WTC11 (cell line): ENCODE measurements at regions not wholly inside any gene's neighbourhood (a gene's known extent, or its start where the extent isn't known, plus 50 kb on each side); places are given as distances from the start of the nearest gene placed in this dataset.

Experiments used
- ATAC-seq: fragments of 200-7000 bp; cut with Tn5 transposase; 2 replicates; pipeline ENCODE4 v1.10.0; 2021; ENCODE audit warnings: mild to moderate bottlenecking, moderate library complexity
- CTCF ChIA-PET: fragments of 300-600 bp; sonication (Branson Sonifier 250); formaldehyde crosslinking; loops from one replicate; lab custom pipeline; 2021; ENCODE audit warnings: antibody characterized with exemption; lab: Charles Lee
- POLR2A ChIA-PET: fragments of 350-600 bp; sonication (Branson Sonifier 250); formaldehyde crosslinking; loops from one replicate; lab custom pipeline; 2021; ENCODE audit warnings: antibody characterized with exemption; lab: Charles Lee
- DNase-seq: peaks from one replicate; pipeline ENCODE4 v3.0.0; 2021; ENCODE audit warnings: low spot score
- H3K27ac Mint-ChIP-seq: 2 replicates; pipeline ENCODE4 v1.8.0; 2021; ENCODE audit warnings: mixed read lengths
- H3K27me3 Mint-ChIP-seq: 2 replicates; pipeline ENCODE4 v1.8.0; 2021; ENCODE audit warnings: low read depth, mild to moderate bottlenecking, moderate library complexity, mixed read lengths
- H3K36me3 Mint-ChIP-seq: 2 replicates; pipeline ENCODE4 v1.8.0; 2021; ENCODE audit warnings: mixed read lengths
- H3K4me1 Mint-ChIP-seq: 2 replicates; pipeline ENCODE4 v1.8.0; 2022; ENCODE audit warnings: mixed read lengths
- H3K4me3 Mint-ChIP-seq: 2 replicates; pipeline ENCODE4 v1.8.0; 2021; ENCODE audit warnings: mild to moderate bottlenecking, moderate library complexity, mixed read lengths
- H3K9me3 Mint-ChIP-seq: 2 replicates; pipeline ENCODE4 v1.8.0; 2021; ENCODE audit warnings: mixed read lengths
- AFF4 ChIP-seq: sonication (generic); formaldehyde crosslinking; IDR thresholded peaks from 2 replicates; pipeline ENCODE4 v1.8.1; 2023; ENCODE audit warnings: mild to moderate bottlenecking, missing genetic modification reagents, borderline replicate concordance
- ATF2 ChIP-seq: sonication (generic); formaldehyde crosslinking; IDR thresholded peaks from 2 replicates; pipeline ENCODE4 v1.8.1; 2022; ENCODE audit warnings: low read depth, missing genetic modification reagents, borderline replicate concordance
- E2F1 ChIP-seq: sonication (generic); formaldehyde crosslinking; IDR thresholded peaks from 2 replicates; pipeline ENCODE4 v1.8.0; 2022; ENCODE audit warnings: mild to moderate bottlenecking, missing genetic modification reagents
- GTF2I ChIP-seq: fragments of 250-450 bp; sonication (Bioruptor Pico); conservative IDR thresholded peaks from 2 replicates; pipeline ENCODE4 v1.4.0; 2021; ENCODE audit warnings: mild to moderate bottlenecking
- HMGA2 ChIP-seq: fragments of 250-450 bp; sonication (Bioruptor Pico); IDR thresholded peaks from 2 replicates; pipeline ENCODE4 v1.4.0; 2021; ENCODE audit warnings: mild to moderate bottlenecking, moderate library complexity
- KAT7 ChIP-seq: sonication (generic); formaldehyde crosslinking; IDR thresholded peaks from 2 replicates; pipeline ENCODE4 v1.8.1; 2023; ENCODE audit warnings: missing genetic modification reagents, mild to moderate bottlenecking, borderline replicate concordance
- MLX ChIP-seq: sonication (generic); formaldehyde crosslinking; IDR thresholded peaks from 2 replicates; pipeline ENCODE4 v1.8.1; 2023; ENCODE audit warnings: mild to moderate bottlenecking, missing genetic modification reagents, moderate library complexity
- NFE2L1 ChIP-seq: sonication (generic); formaldehyde crosslinking; IDR thresholded peaks from 2 replicates; pipeline ENCODE4 v1.8.1; 2023; ENCODE audit warnings: missing genetic modification reagents
- RORB ChIP-seq: fragments of 250-450 bp; sonication (Bioruptor Pico); IDR thresholded peaks from 2 replicates; pipeline ENCODE4 v1.9.0; 2021; ENCODE audit warnings: mild to moderate bottlenecking
- TEAD4 ChIP-seq: sonication (generic); formaldehyde crosslinking; IDR thresholded peaks from 2 replicates; pipeline ENCODE4 v1.8.0; 2022; ENCODE audit warnings: mild to moderate bottlenecking, missing genetic modification reagents
- ZBTB21 ChIP-seq: sonication (generic); formaldehyde crosslinking; IDR thresholded peaks from 2 replicates; pipeline ENCODE4 v1.8.1; 2023; ENCODE audit warnings: mild to moderate bottlenecking, missing genetic modification reagents, borderline replicate concordance
- ZNF121 ChIP-seq: sonication (generic); formaldehyde crosslinking; IDR thresholded peaks from 2 replicates; pipeline ENCODE4 v1.8.0; 2023; ENCODE audit warnings: missing genetic modification reagents
- ZNF219 ChIP-seq: sonication (generic); formaldehyde crosslinking; IDR thresholded peaks from 2 replicates; pipeline ENCODE4 v1.8.0; 2023; ENCODE audit warnings: missing genetic modification reagents, mild to moderate bottlenecking, borderline replicate concordance
- ZNF263 ChIP-seq: sonication (generic); formaldehyde crosslinking; IDR thresholded peaks from 2 replicates; pipeline ENCODE4 v1.8.1; 2022; ENCODE audit warnings: low read depth, mild to moderate bottlenecking, moderate library complexity, missing genetic modification reagents
- ZNF416 ChIP-seq: fragments of 250-450 bp; sonication (Bioruptor Pico); IDR thresholded peaks from 2 replicates; pipeline ENCODE4 v1.9.0; 2021; ENCODE audit warnings: mild to moderate bottlenecking, inconsistent platforms
- TF ChIP-seq, protein P1 (sequence below): fragments of 250-450 bp; sonication (Bioruptor Pico); IDR thresholded peaks from 2 replicates; pipeline ENCODE4 v1.9.0; 2021; ENCODE audit warnings: mild to moderate bottlenecking
- TF ChIP-seq, protein P2 (sequence below): sonication (generic); formaldehyde crosslinking; IDR thresholded peaks from 2 replicates; pipeline ENCODE4 v1.8.1; 2022; ENCODE audit warnings: mild to moderate bottlenecking, missing genetic modification reagents, moderate library complexity, borderline replicate concordance
- TF ChIP-seq, protein P3 (sequence below): sonication (generic); formaldehyde crosslinking; IDR thresholded peaks from 2 replicates; pipeline ENCODE4 v1.8.0; 2023; ENCODE audit warnings: mild to moderate bottlenecking, missing genetic modification reagents

DNA sequence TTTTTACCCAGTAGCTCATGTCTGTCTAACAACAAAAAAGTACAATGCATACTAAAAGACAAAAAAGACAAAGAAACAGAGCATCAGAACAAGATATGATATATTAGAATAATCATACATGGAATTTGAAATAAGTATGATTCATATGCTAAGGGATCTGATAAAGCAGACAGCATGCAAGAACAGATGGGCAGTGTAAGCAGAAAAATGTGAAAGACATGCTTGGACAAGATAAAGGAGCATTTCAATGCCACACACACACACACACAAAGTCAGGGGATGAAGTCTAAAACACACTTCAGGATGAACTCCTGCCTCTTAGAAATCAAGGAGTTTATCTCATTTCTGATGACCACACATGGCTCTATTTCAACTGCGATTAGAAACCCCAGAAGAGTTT lies 649.6 kb upstream of the NDST4 start:
- no peaks in the 10 kb centered on the region for H3K4me1 Mint-ChIP-seq
- TF ChIP-seq ZNF416 (CRISPR knock-in tag), result no peak
- TF ChIP-seq, protein P1, sequence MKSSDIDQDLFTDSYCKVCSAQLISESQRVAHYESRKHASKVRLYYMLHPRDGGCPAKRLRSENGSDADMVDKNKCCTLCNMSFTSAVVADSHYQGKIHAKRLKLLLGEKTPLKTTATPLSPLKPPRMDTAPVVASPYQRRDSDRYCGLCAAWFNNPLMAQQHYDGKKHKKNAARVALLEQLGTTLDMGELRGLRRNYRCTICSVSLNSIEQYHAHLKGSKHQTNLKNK, result no peak
- no peak for TF ChIP-seq E2F1
- TF ChIP-seq ATF2 (CRISPR knock-in tag), result no peak
- TF ChIP-seq MLX (CRISPR knock-in tag), result no peak
- TF ChIP-seq, protein P2, sequence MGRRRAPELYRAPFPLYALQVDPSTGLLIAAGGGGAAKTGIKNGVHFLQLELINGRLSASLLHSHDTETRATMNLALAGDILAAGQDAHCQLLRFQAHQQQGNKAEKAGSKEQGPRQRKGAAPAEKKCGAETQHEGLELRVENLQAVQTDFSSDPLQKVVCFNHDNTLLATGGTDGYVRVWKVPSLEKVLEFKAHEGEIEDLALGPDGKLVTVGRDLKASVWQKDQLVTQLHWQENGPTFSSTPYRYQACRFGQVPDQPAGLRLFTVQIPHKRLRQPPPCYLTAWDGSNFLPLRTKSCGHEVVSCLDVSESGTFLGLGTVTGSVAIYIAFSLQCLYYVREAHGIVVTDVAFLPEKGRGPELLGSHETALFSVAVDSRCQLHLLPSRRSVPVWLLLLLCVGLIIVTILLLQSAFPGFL (CRISPR knock-in tag), result no peak
- no peak for TF ChIP-seq NFE2L1 (CRISPR knock-in tag)
- no peak for TF ChIP-seq GTF2I (CRISPR knock-in tag)
- TF ChIP-seq TEAD4, result no peak
- TF ChIP-seq HMGA2 (CRISPR knock-in tag), result no peak
- TF ChIP-seq RORB (CRISPR knock-in tag), result no peak
- no peak for TF ChIP-seq ZNF219 (CRISPR knock-in tag)
- TF ChIP-seq ZNF121 (CRISPR knock-in tag), result no peak
- TF ChIP-seq AFF4, result no peak
- CTCF ChIA-PET, result no interaction called here

DNA sequence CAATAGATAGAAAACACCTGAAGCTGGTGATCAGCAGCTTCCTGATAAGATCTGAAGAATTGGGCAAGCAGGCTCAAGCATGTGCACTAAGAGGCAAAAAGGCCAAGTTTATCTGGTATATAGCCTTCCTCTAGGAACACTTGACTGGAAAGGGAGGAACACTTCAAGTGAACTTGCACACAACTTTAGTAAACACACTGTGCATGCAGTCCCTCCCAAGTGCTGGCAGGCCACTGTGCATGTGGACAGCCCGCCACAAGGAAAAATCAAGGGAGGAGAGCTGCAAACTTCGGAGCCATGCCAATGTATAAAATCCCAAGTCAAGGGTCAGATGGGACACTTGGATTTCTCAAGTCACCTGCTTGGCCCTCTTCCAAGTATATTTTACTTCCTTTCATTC lies 645.8 kb upstream of the NDST4 start:
- CTCF ChIA-PET, result no interaction called here
- no peak for TF ChIP-seq ZNF263 (CRISPR knock-in tag)
- DNase-seq (no peak), ATAC-seq (no peak)
- Mint-ChIP-seq H3K36me3 (peaks cover 7% of the 10 kb centered on the region), H3K27me3 (no peaks in the 10 kb centered on the region), H3K4me1 (peaks cover 3% of the 10 kb centered on the region), H3K27ac (no peak overlapping the region), H3K4me3 (no peak overlapping the region), H3K9me3 (peaks cover 5% of the 10 kb centered on the region)
- POLR2A ChIA-PET, result no interaction called here

More for the DNA sequence above, 649.6 kb upstream of the NDST4 start:
- Mint-ChIP-seq H3K36me3 (no peaks in the 10 kb centered on the region), H3K27ac (no peak overlapping the region), H3K9me3 (peaks cover 5% of the 10 kb centered on the region), H3K27me3 (no peaks in the 10 kb centered on the region), H3K4me3 (no peak overlapping the region)
- DNase-seq (no peak), ATAC-seq (no peak)
- POLR2A ChIA-PET, result no interaction called here

- POLR2A ChIA-PET, result no interaction called here
- no peak for ATAC-seq
- Mint-ChIP-seq H3K4me1 (no peaks in the 10 kb centered on the region), H3K36me3 (peaks cover 8% of the 10 kb centered on the region), H3K9me3 (peaks cover 14% of the 10 kb centered on the region), H3K27ac (no peak overlapping the region), H3K27me3 (no peaks in the 10 kb centered on the region), H3K4me3 (no peak overlapping the region)
- no peak for DNase-seq
- CTCF ChIA-PET, result no interaction called here
- TF ChIP-seq ZNF416 (CRISPR knock-in tag), result no peak
- no peak for TF ChIP-seq KAT7 (CRISPR knock-in tag)
- no peak for TF ChIP-seq ZBTB21
- TF ChIP-seq ATF2 (CRISPR knock-in tag), result no peak
- TF ChIP-seq, protein P3, sequence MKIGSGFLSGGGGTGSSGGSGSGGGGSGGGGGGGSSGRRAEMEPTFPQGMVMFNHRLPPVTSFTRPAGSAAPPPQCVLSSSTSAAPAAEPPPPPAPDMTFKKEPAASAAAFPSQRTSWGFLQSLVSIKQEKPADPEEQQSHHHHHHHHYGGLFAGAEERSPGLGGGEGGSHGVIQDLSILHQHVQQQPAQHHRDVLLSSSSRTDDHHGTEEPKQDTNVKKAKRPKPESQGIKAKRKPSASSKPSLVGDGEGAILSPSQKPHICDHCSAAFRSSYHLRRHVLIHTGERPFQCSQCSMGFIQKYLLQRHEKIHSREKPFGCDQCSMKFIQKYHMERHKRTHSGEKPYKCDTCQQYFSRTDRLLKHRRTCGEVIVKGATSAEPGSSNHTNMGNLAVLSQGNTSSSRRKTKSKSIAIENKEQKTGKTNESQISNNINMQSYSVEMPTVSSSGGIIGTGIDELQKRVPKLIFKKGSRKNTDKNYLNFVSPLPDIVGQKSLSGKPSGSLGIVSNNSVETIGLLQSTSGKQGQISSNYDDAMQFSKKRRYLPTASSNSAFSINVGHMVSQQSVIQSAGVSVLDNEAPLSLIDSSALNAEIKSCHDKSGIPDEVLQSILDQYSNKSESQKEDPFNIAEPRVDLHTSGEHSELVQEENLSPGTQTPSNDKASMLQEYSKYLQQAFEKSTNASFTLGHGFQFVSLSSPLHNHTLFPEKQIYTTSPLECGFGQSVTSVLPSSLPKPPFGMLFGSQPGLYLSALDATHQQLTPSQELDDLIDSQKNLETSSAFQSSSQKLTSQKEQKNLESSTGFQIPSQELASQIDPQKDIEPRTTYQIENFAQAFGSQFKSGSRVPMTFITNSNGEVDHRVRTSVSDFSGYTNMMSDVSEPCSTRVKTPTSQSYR, result no peak
Observed at GRCh38 chr4:115749404-115749803, 636.0 kb upstream of the NDST4 start.
